IMR-90 (cell line): ENCODE measurements at regions not wholly inside any gene's neighbourhood (a gene's known extent, or its start where the extent isn't known, plus 50 kb on each side); places are given as distances from the start of the nearest gene placed in this dataset.

Experiments used
- ATAC-seq: fragments of 200-7000 bp; cut with Tn5 transposase; 2 replicates; pipeline ENCODE4 v1.9.1; 2020; ENCODE audit warnings: low read depth, mild to moderate bottlenecking, moderate library complexity
- BruUV-seq: library from RNA; stranded (reverse); fragments of 400-500 nt; replicated peaks from 2 replicates; lab custom pipeline; 2021; lab: Mats Ljungman, UMichigan
- CTCF ChIA-PET: fragments of 300-600 bp; formaldehyde crosslinking; extraction: SDS; loops from one replicate; lab custom pipeline; 2021; ENCODE audit warnings: antibody characterized with exemption; lab: Yijun Ruan, JAX
- POLR2A ChIA-PET: fragments of 300-600 bp; sonication (Branson Sonifier 250); formaldehyde crosslinking; loops from one replicate; lab custom pipeline; 2022; ENCODE audit warnings: antibody characterized with exemption; ENCODE audit not compliant: unreplicated experiment; lab: Charles Lee
- DNase-seq: peaks from one replicate; pipeline ENCODE4 v3.0.0; 2013
- H2AFZ ChIP-seq: replicated peaks from 2 replicates; pipeline ENCODE3; 2013; ENCODE audit warnings: low read length, mild to moderate bottlenecking; ENCODE audit not compliant: poor library complexity
- H2AK5ac ChIP-seq: 2 replicates; pipeline ENCODE4 v1.6.1; 2013; ENCODE audit warnings: low read depth, low read length, inconsistent platforms
- H2AK9ac ChIP-seq: replicated peaks from 2 replicates; pipeline ENCODE3; 2013; ENCODE audit warnings: mild to moderate bottlenecking, low read depth, low read length, moderate library complexity; ENCODE audit not compliant: poor library complexity
- H2BK120ac ChIP-seq: 2 replicates; pipeline ENCODE4 v1.6.1; 2013; ENCODE audit warnings: low read depth, low read length, inconsistent platforms
- H2BK15ac ChIP-seq: 3 replicates; pipeline ENCODE4 v1.6.1; 2013; ENCODE audit warnings: low read depth, low read length, inconsistent platforms
- H2BK20ac ChIP-seq: 2 replicates; pipeline ENCODE4 v1.6.1; 2013; ENCODE audit warnings: low read depth, mild to moderate bottlenecking, inconsistent platforms, low read length, moderate library complexity
- H2BK5ac ChIP-seq: 2 replicates; pipeline ENCODE4 v1.6.1; 2013; ENCODE audit warnings: mild to moderate bottlenecking, low read depth, low read length, inconsistent platforms; ENCODE audit not compliant: poor library complexity, severe bottlenecking
- H3K14ac ChIP-seq: replicated peaks from 2 replicates; pipeline ENCODE4 v1.6.1; 2013; ENCODE audit warnings: low read depth, low read length, inconsistent platforms
- H3K18ac ChIP-seq: 2 replicates; pipeline ENCODE4 v1.6.1; 2013; ENCODE audit warnings: low read depth, low read length, control low read depth
- H3K23ac ChIP-seq: 2 replicates; pipeline ENCODE4 v1.6.1; 2013; ENCODE audit warnings: low read depth, low read length, inconsistent platforms
- H3K27ac ChIP-seq: 2 replicates; pipeline ENCODE4 v1.5.1; 2013; ENCODE audit warnings: mild to moderate bottlenecking, control low read depth, low read length; ENCODE audit not compliant: insufficient read depth
- H3K27me3 ChIP-seq: 2 replicates; pipeline ENCODE4 v1.6.1; 2013; ENCODE audit warnings: low read length; ENCODE audit not compliant: control insufficient read depth, insufficient read depth
- H3K36me3 ChIP-seq: 2 replicates; pipeline ENCODE4 v1.6.1; 2013; ENCODE audit warnings: low read length, mixed read lengths; ENCODE audit not compliant: control insufficient read depth, insufficient read depth
- H3K4ac ChIP-seq: 2 replicates; pipeline ENCODE4 v1.6.1; 2013; ENCODE audit warnings: low read depth, low read length, inconsistent platforms
- H3K4me1 ChIP-seq: 2 replicates; pipeline ENCODE4 v1.6.1; 2013; ENCODE audit warnings: low read length, mixed read lengths; ENCODE audit not compliant: control insufficient read depth, insufficient read depth
- H3K4me2 ChIP-seq: 2 replicates; pipeline ENCODE4 v1.6.1; 2013; ENCODE audit warnings: low read depth, mild to moderate bottlenecking, control low read depth, low read length, moderate library complexity
- H3K4me3 ChIP-seq: 2 replicates; pipeline ENCODE4 v1.5.1; 2013; ENCODE audit warnings: low read depth, mild to moderate bottlenecking, control low read depth, low read length, moderate library complexity; ENCODE audit not compliant: insufficient read depth
- H3K56ac ChIP-seq: 2 replicates; pipeline ENCODE4 v1.6.1; 2013; ENCODE audit warnings: low read length, inconsistent platforms; ENCODE audit not compliant: insufficient read depth; ENCODE audit errors: extremely low read depth
- H3K79me1 ChIP-seq, 2 experiments: 2 replicates each; pipeline ENCODE4 v1.6.1; 2013; ENCODE audit warnings: low read length in 2 of 2, inconsistent platforms in 1 of 2, low read depth in 1 of 2
- H3K9ac ChIP-seq: 2 replicates; pipeline ENCODE4 v1.6.1; 2013; ENCODE audit warnings: low read depth, low read length, control low read depth
- H3K9me1 ChIP-seq: 2 replicates; pipeline ENCODE4 v1.6.1; 2013; ENCODE audit warnings: low read length, inconsistent platforms; ENCODE audit not compliant: insufficient read depth
- H3K9me3 ChIP-seq: 2 replicates; pipeline ENCODE4 v1.6.1; 2013; ENCODE audit warnings: low read length; ENCODE audit not compliant: control insufficient read depth, insufficient read depth
- H4K20me1 ChIP-seq: 2 replicates; pipeline ENCODE4 v1.6.1; 2013; ENCODE audit warnings: low read length, inconsistent platforms; ENCODE audit not compliant: insufficient read depth
- H4K5ac ChIP-seq: 2 replicates; pipeline ENCODE4 v1.6.1; 2013; ENCODE audit warnings: mild to moderate bottlenecking, low read depth, low read length, control low read depth
- H4K8ac ChIP-seq, 2 experiments: 2 replicates each; pipeline ENCODE4 v1.6.1; 2013; ENCODE audit warnings: low read depth in 2 of 2, low read length in 2 of 2, control low read depth in 1 of 2, inconsistent platforms in 1 of 2
- H4K91ac ChIP-seq: 2 replicates; pipeline ENCODE4 v1.6.1; 2013; ENCODE audit warnings: low read depth, low read length, inconsistent platforms; ENCODE audit not compliant: insufficient read depth
- CHD1 ChIP-seq: IDR thresholded peaks from 2 replicates; pipeline ENCODE4 v1.6.1; 2012; ENCODE audit warnings: low read depth, low read length, improper control_type of control experiment
- SMC3 ChIP-seq: fragments of 150-350 bp; IDR thresholded peaks from 2 replicates; pipeline ENCODE4 v1.6.1; 2016; ENCODE audit warnings: low read depth, mild to moderate bottlenecking, antibody characterized with exemption, low read length, moderate library complexity
- dilution Hi-C: fragments of 300-500 bp; cut with HindIII; formaldehyde crosslinking; loops from one replicate; pipeline ENCODE4 v1.14.3; 2018; ENCODE audit warnings: low sequenced_read_pairs; ENCODE audit not compliant: unreplicated experiment
- in situ Hi-C: fragments of 300-500 bp; cut with MboI; formaldehyde crosslinking; loops from 3 replicates; pipeline ENCODE4 v1.14.3; 2019; ENCODE audit warnings: low sequenced_read_pairs, inconsistent platforms, mixed read lengths
- intact Hi-C: fragments of 100-400 bp; cut with micrococcal nuclease; formaldehyde crosslinking; loops from 2 replicates; pipeline ENCODE4 v1.10.0; 2022

- no peaks in the 10 kb centered on the region for H3K27me3 ChIP-seq
- H4K20me1 ChIP-seq: no peaks in the 10 kb centered on the region
- TF ChIP-seq SMC3 (no peak), CHD1 (no peak)
- peaks cover 5% of the 10 kb centered on the region for H3K4me1 ChIP-seq
- no peak for DNase-seq
- no peaks in the 10 kb centered on the region for H3K36me3 ChIP-seq
- in situ Hi-C loops: no loop called here
- H3K14ac ChIP-seq: no peak overlapping the region
- no peak overlapping the region for H3K23ac ChIP-seq
- H3K18ac ChIP-seq: no peak overlapping the region; the same call in 1 of the 2 replicates
- H3K9me3 ChIP-seq: peaks cover 14% of the 10 kb centered on the region
- H2BK120ac ChIP-seq: peak overlapping the region; percentile 65; the same call in 1 of the 2 replicates
- no peak overlapping the region for H4K8ac ChIP-seq
- H2BK15ac ChIP-seq: peak overlapping the region; percentile 74; the same call in 1 of the 3 replicates
- BruUV-seq: no TSS peak
- intact Hi-C loops: no loop called here
- no peak overlapping the region for H3K4me2 ChIP-seq
- H4K91ac ChIP-seq: no peak overlapping the region; the same call in 1 of the 2 replicates
- no peak overlapping the region for H3K4me3 ChIP-seq
- H3K27ac ChIP-seq: no peak overlapping the region
- no peak overlapping the region for H2AK5ac ChIP-seq
- no peaks in the 10 kb centered on the region for H3K9me1 ChIP-seq
- dilution Hi-C loops: no loop called here
- ATAC-seq: no peak
- peak overlapping the region; percentile 39; the same call in 1 of the 2 replicates for H2BK20ac ChIP-seq
- H2BK5ac ChIP-seq: no peak overlapping the region
- no peak overlapping the region for H2AK9ac ChIP-seq
- no peaks in the 10 kb centered on the region for H3K79me1 ChIP-seq
- H2AFZ ChIP-seq: no peak overlapping the region
- ChIA-PET CTCF (no interaction called here), POLR2A (no interaction called here)
- H3K9ac ChIP-seq: no peak overlapping the region
- H3K56ac ChIP-seq: no peak overlapping the region
- H4K5ac ChIP-seq: no peak overlapping the region
- H3K4ac ChIP-seq: peak overlapping the region; percentile 53; the same call in 1 of the 2 replicates
Observed at GRCh38 chr6:140364916-140365315, 990.5 kb upstream of the CITED2 start.
